HUES6 (cell line): ENCODE measurements at regions not wholly inside any gene's neighbourhood (a gene's known extent, or its start where the extent isn't known, plus 50 kb on each side); places are given as distances from the start of the nearest gene placed in this dataset.

ENCODE experiments used
- H3K27ac ChIP-seq: 2 replicates; pipeline ENCODE4 v1.7.0; 2013; ENCODE audit warnings: low read depth, mild to moderate bottlenecking, low read length, inconsistent platforms
- H3K27me3 ChIP-seq: 2 replicates; pipeline ENCODE4 v1.6.1; 2013; ENCODE audit warnings: low read length; ENCODE audit not compliant: control insufficient read depth, insufficient read depth
- H3K36me3 ChIP-seq: 2 replicates; pipeline ENCODE4 v1.6.1; 2013; ENCODE audit warnings: low read length; ENCODE audit not compliant: control insufficient read depth, insufficient read depth
- H3K4me1 ChIP-seq: 2 replicates; pipeline ENCODE4 v1.6.1; 2013; ENCODE audit warnings: low read length; ENCODE audit not compliant: control insufficient read depth, insufficient read depth
- H3K4me3 ChIP-seq: 2 replicates; pipeline ENCODE4 v1.5.1; 2013; ENCODE audit warnings: low read depth, low read length
- H3K9ac ChIP-seq: one replicate; pipeline ENCODE4 v1.6.1; 2013; ENCODE audit warnings: mild to moderate bottlenecking, low read length
- H3K9me3 ChIP-seq: 2 replicates; pipeline ENCODE4 v1.6.1; 2013; ENCODE audit warnings: low read depth, low read length; ENCODE audit not compliant: control insufficient read depth, insufficient read depth

DNA sequence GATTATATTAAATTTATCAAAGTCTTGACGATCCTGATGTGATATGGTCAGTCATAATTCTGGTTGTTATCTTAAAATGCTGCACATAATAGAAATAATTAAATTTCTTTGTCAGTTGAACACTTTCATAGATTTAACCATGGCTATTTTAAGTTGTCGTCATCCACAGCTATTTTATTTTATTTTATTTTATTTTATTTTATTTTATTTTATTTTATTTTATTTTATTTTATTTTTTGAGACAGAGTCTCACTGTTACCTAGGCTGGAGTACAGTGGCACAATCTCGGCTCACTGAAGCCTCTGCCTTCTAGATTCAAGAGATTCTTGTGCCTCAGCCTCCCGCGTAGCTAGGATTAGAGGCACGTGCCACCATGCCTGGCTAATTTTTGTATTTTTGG lies 90.5 kb upstream of the KCNK12 start:
- no peaks in the 10 kb centered on the region for H3K27me3 ChIP-seq
- H3K4me1 ChIP-seq = peaks cover 31% of the 10 kb centered on the region
- no peaks in the 10 kb centered on the region for H3K36me3 ChIP-seq
- no peak overlapping the region for H3K27ac ChIP-seq
- H3K9ac ChIP-seq = no peak overlapping the region
- no peak overlapping the region for H3K4me3 ChIP-seq
- H3K9me3 ChIP-seq = no peaks in the 10 kb centered on the region

DNA sequence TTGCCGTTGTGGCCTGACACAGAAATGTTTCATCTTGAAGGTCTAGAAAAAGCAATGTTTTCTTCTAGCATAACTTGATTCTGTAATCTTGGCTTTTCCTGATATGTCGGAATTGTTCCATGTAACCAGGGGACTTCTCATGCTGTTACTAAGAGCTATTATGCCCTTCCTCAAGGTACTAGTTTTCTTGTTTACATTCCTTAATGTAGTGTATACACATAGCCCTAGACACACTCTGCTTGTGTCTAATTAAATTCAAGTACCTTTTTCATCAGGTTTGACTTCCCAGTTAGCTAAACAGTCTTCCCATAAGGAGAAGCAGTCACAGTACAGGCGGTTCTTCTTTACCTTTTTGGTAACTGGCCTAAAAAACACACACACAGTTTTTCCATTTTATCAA lies 89.4 kb upstream of the KCNK12 start:
- no peak overlapping the region for H3K27ac ChIP-seq
- no peak overlapping the region for H3K4me3 ChIP-seq
- H3K36me3 ChIP-seq = no peaks in the 10 kb centered on the region
- peaks cover 34% of the 10 kb centered on the region for H3K4me1 ChIP-seq
- no peaks in the 10 kb centered on the region for H3K9me3 ChIP-seq
- no peaks in the 10 kb centered on the region for H3K27me3 ChIP-seq
- no peak overlapping the region for H3K9ac ChIP-seq

DNA sequence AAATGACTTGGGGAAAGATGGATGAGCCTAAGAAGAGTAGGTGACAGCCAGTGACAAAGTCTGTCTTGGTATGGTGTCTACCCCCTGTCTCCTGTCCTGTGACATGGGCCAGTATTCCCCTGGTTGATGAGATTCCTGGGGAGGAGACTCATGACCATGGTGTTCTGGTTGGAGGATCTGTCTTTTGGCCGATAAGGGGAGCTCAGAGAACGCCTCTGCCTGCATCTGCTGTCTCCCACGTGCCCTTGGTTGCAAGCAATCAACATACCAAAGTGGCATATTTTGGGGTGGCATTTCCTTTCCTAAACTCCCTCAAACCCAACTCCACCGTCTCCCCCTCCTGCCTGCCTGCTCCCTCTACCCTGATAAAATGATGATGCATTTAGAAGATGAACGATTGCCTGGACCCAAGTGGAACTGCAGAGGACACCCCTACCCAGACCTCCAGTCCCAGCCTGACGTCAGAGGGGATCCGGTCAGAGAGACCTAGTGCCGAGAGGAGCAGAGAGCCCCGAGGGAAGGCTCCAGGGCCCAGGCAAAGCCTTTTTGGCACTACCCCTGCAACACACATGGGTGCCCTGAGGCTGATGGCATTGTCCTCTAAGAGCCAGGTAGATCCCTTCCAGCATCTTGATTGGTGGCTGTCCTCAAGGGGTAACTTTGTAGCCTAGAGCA lies 88.0 kb upstream of the KCNK12 start:
- Histone ChIP-seq H3K4me3 (no peak overlapping the region), H3K9ac (no peak overlapping the region), H3K27me3 (no peaks in the 10 kb centered on the region), H3K27ac (no peak overlapping the region), H3K36me3 (no peaks in the 10 kb centered on the region), H3K9me3 (no peaks in the 10 kb centered on the region), H3K4me1 (peaks cover 45% of the 10 kb centered on the region)

DNA sequence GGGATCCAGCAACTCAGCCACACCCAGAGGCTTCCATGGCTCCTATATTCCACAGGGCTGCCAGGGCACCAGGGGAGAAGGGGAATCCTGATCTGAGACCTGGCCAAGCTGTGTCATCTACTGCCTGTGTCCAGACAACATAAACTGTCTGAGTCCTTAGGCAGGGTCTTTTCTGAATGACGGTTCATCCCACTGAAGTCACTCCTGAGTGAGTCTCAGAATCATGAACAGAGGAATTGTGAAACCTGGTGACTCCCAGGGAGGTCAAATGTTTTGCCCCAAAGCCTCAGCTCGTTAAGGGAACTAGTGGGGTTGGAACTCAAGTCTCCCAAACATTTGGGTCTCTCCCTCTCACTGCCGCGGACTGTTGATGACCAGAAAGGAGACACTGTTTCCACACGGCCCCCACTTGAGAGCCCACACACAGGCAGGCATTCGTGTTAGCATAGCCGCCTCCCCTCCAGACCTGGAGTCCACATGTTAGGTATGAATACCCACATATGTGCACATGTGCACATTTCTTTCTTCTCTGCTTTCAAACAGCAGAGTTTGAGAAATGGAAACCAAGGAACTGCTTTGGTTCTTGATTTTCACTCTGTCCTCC lies 87.2 kb upstream of the KCNK12 start:
- Histone ChIP-seq H3K9me3 (no peaks in the 10 kb centered on the region), H3K4me1 (peaks cover 37% of the 10 kb centered on the region), H3K27ac (no peak overlapping the region), H3K9ac (no peak overlapping the region), H3K4me3 (no peak overlapping the region), H3K36me3 (no peaks in the 10 kb centered on the region), H3K27me3 (no peaks in the 10 kb centered on the region)

DNA sequence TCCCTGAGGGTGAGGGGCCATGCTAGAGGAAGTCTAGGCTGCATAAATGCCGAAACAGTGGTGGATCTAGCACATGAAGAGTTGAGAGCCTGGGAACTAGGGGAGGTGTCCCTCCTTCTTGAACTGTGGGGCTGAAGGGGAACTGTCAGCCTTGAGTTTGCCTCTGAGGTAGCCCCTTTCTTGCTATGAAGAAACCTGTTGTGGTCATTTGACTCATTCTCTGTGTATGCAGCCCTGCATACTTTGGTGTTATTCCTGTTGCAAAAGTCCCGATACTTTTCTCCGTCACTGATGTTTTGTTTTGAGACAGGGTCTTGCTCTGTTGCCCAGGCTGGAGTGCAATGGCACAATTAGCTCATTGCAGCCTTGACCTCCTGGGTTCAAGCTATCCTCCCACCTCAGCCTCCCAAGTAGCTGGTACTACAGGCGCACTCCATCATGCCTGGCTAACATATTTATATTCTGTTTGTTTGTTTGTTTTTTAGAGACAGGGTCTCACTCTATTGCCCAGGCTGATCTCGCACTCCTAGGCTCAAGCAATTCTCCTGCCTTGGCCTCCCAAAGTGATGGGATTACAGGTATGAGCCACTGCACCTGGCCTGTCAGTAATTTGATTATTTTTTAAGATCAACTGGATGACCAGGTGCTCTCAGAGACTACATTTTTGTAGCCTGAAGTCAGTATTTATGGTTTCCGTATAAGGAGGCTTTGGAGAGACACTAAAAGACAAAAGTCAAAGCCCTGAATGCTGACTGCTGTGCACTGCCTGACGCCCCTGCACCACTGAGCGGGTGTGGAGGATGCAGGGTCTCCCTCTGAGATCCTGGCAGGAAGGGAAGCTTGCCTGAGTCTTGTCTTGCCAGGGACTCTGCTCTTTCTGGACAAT lies 86.2 kb upstream of the KCNK12 start:
- peaks cover 28% of the 10 kb centered on the region for H3K4me1 ChIP-seq
- no peak overlapping the region for H3K9ac ChIP-seq
- H3K27me3 ChIP-seq = no peaks in the 10 kb centered on the region
- no peaks in the 10 kb centered on the region for H3K36me3 ChIP-seq
- no peaks in the 10 kb centered on the region for H3K9me3 ChIP-seq
- no peak overlapping the region for H3K27ac ChIP-seq
- no peak overlapping the region for H3K4me3 ChIP-seq

DNA sequence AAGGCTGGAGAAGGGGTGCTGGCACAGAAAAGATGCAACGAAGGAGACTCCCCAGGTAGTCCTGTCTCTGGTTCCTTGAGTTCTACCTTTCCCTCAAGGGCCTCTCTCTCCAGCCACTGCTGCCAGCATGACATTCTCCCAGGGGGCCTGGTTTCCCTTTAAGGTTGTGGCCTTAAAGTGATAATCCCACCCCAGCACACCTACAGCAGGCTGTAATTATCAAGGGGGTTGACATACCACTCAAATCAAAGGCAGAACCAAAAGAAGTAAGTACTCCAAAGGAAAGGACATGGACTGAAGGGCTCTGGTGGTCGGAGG lies 84.7 kb upstream of the KCNK12 start:
- Histone ChIP-seq H3K4me1 (peaks cover 24% of the 10 kb centered on the region), H3K9ac (no peak overlapping the region), H3K4me3 (no peak overlapping the region)

DNA sequence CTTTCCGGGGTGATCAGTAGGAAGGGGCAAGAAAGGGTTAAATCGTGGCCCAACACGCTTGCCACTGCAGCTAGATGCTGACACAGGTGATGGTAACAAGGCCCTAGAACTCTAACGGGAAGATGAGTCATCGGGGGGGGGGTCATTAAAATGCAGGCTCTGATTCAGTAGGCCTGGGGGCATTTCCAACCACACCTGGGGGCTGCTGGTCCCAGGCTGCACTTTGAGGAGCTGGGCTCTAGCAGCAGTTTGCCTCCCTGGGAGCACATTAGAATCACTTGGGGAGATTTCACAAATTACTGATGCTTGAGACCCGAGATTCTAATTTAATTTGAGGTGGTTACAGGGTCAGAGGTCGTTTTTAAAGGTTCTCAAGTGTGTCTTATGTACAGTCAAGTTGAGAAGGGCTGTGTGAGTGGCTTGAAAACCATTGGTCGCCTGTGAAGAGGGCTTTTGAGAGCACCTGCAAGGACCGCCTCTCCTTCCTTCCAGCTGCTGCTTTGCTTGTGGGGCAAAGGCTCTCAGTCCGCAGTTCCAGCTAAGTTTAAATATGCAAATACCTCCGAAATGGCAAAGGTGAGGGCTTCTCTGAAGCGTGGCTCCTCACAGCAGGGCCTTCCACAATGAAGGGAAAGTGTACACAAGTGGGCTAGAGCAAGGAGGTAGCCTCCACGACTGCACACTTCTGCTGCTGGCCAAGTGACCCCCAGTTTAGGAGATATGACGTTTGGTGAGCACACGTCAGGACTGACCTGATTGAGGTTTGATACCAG lies 84.2 kb upstream of the KCNK12 start:
- Histone ChIP-seq H3K27ac (peak overlapping the region; percentile 7; the same call in 1 of the 2 replicates), H3K9me3 (no peaks in the 10 kb centered on the region; the same call in 1 of the 2 replicates), H3K36me3 (no peaks in the 10 kb centered on the region), H3K9ac (peak overlapping the region; percentile 28), H3K4me3 (no peak overlapping the region), H3K27me3 (no peaks in the 10 kb centered on the region), H3K4me1 (peaks cover 24% of the 10 kb centered on the region)

More for the DNA sequence above, 84.7 kb upstream of the KCNK12 start:
- Histone ChIP-seq H3K27me3 (no peaks in the 10 kb centered on the region), H3K36me3 (no peaks in the 10 kb centered on the region), H3K9me3 (no peaks in the 10 kb centered on the region), H3K27ac (no peak overlapping the region)

DNA sequence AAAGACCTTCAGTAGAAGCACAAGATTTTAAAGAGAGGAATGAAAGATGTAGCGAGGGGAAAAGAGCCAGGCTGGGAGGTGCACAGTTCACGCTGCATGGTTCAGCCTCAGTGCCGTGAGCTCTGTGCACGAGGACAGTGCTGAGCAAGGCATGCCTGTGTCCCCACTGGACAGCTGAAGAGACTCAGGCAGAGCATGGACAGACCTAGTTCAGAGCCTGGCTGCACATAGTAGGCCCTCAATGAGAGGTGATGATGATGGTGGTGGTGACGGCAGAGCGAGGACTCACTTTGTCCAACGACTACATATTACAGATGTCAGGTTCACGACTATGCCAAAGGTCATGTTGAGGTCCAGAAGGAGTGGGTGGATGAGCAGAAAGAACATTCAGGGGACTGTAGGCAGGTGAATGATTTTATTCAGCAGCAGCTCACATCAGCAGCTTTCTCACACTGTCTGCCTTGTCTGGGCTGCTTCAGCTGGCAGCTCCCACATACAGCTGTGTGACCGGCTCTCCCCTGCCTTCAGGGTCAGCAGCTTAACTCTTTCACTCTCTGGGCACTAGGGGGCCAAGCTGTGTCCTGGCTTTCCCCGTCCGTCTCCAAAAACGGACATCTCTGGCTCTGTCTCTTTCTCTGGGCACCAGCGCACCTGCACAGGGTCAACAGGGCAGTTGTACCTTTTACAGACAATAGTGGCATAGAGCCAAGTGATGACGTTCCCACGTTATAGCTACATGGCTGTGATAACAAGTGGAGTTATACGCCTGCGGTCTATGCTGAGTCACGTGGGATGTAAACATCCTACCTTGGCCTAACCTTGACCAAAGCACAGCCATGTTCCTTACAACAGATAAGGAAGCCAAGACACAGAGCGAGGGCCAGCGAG lies 83.4 kb upstream of the KCNK12 start:
- H3K4me1 ChIP-seq = peaks cover 24% of the 10 kb centered on the region
- no peaks in the 10 kb centered on the region for H3K36me3 ChIP-seq
- H3K27ac ChIP-seq = no peak overlapping the region
- no peak overlapping the region for H3K9ac ChIP-seq
- peaks cover 6% of the 10 kb centered on the region for H3K9me3 ChIP-seq
- H3K4me3 ChIP-seq = no peak overlapping the region
- no peaks in the 10 kb centered on the region for H3K27me3 ChIP-seq

DNA sequence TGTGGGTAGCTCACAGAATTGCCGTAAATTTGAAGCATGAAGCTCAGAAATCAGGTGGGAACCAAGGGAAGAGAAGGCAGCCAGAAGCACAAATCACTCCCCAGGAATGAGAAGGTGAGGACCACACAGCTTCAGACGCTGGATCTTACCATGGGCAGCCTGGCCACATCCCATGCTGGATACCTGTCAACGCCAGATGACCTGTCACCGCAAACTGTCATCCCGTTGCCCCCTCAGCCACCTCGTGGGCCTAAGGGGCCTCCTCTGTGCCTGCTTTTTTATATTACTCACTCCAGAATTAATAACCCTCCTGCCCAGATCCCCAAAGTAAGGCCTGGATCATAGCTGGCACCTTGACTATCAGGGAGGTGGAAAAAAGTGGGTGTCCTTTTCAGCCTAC lies 82.3 kb upstream of the KCNK12 start:
- H3K4me1 ChIP-seq = peaks cover 24% of the 10 kb centered on the region
- peaks cover 10% of the 10 kb centered on the region for H3K9me3 ChIP-seq
- no peak overlapping the region for H3K9ac ChIP-seq
- H3K4me3 ChIP-seq = no peak overlapping the region
- H3K36me3 ChIP-seq = no peaks in the 10 kb centered on the region
- no peaks in the 10 kb centered on the region for H3K27me3 ChIP-seq
- H3K27ac ChIP-seq = no peak overlapping the region

DNA sequence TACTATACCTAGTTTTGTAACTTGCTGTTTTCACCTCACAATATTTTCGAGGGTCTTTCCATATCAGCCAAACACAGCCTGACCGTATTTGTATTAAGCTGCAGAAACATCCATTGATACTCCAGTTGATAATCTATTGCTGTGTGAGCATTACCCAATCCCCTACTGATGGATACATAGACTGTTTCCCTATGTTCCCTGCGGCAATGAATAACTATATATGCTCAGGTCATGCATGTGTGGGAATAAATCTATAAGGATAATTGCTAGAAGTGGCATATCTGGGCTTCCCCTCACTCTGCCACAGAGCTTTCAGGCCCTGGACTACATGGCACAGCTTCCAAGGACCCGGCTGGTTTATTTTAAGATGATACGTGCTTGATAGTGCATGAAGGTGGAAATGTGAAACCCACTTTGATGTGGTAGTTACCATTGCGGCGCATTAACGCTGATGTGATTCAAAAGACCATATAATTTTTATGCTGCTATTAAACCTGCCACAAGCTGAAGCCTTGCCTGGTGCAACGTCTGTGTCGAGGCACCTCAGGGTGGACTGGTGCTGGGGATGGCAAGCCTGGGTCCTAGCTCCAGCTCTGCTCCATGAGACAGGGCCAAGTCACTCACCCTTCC lies 81.4 kb upstream of the KCNK12 start:
- Histone ChIP-seq H3K4me1 (peaks cover 22% of the 10 kb centered on the region), H3K9me3 (peaks cover 10% of the 10 kb centered on the region), H3K4me3 (no peak overlapping the region), H3K27ac (no peak overlapping the region), H3K9ac (no peak overlapping the region), H3K27me3 (no peaks in the 10 kb centered on the region), H3K36me3 (no peaks in the 10 kb centered on the region)
